ENCODE measurements at regions not wholly inside any gene's neighbourhood (a gene's known extent, or its start where the extent isn't known, plus 50 kb on each side); places are given as distances from the start of the nearest gene placed in this dataset.

DNA sequence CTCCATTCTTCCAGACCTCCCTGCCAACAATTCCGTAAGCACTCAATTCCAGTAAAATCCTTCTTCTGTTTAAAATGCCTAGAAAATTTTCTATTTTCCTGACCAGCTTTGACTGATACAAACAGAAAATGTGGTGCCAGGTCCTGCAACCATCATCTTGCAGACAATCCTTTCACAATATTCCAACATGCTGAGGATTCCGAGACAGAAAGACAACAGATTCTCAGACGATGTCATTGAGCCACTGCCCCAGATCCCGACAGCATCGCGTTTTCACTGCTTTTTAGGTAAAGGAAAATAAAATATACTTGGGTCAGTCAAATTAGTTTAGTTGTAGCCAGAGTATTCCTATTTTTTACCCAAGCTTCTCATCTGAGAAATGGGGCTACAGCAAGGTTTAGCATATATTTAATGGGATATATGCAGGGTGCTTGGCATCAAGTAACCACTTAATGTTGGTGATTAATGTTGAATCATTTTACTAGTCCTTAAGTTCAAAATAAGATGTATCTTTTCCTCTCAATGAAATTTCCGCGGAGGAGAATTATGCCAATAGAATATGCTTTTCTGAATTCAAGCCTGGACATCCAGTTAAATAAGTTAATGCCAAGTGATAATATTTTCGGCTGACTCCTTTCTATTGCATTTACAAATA is 866.6 kb downstream of the SLC4A3 start:
- CTCF ChIA-PET: no interaction called here
- intact Hi-C loops (cut with micrococcal nuclease): no loop called here

DNA sequence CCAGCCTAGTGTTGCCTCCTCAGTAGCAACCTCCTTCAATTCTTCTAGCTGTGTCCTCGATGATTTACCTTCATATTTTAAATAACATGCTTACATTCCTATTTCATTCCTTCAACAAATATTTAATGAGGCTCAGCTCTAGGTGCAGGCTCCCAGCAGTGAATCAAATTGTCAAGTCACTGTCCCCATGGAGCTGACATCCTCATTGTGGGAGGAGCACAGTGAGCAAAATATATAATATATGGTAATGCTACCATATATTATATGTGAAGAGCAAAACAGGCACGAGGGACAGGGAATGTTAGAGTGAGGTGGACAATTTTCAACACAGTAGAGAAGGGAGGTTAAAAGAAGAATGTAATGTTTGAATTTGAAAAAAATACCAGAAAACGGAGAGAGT is 869.1 kb downstream of the SLC4A3 start:
- Mint-ChIP-seq H3K4me1 (no peaks in the 10 kb centered on the region), H3K4me3 (no peak overlapping the region), H3K9me3 (peaks cover 0 to 5% (median 0%) of the 10 kb centered on the region in 11 donors), H3K27ac (no peak overlapping the region), H3K36me3 (no peaks in the 10 kb centered on the region), H3K27me3 (no peaks in the 10 kb centered on the region)
- Histone ChIP-seq H3K4me3 (ENCODE audit: low read length) (no peak overlapping the region), H3K27ac (ENCODE audit: low read depth, low read length) (no peak overlapping the region), H3K9me3 (ENCODE audit: control insufficient read depth in 2 of 3, low read length in 3 of 3) (no peaks in the 10 kb centered on the region), H3K4me1 (ENCODE audit: control insufficient read depth in 2 of 2, insufficient read depth in 2 of 2, low read length in 2 of 2) (no peaks in the 10 kb centered on the region), H3K27me3 (ENCODE audit: control insufficient read depth in 2 of 2, insufficient read depth in 2 of 2, low read length in 2 of 2) (no peaks in the 10 kb centered on the region), H3K36me3 (ENCODE audit: control insufficient read depth in 2 of 3, insufficient read depth in 3 of 3, low read length in 3 of 3) (no peaks in the 10 kb centered on the region)
- POLR2A ChIA-PET: no interaction called here
- CTCF ChIA-PET: no interaction called here
- no peak for DNase-seq
- no peak for ATAC-seq
- intact Hi-C loops (cut with micrococcal nuclease): no loop called here

More for the DNA sequence above, 866.6 kb downstream of the SLC4A3 start:
- no peak overlapping the region for H3K27ac ChIP-seq (ENCODE audit: low read depth, low read length)
- no peaks in the 10 kb centered on the region for H3K27me3 ChIP-seq (ENCODE audit: control insufficient read depth in 2 of 2, insufficient read depth in 2 of 2, low read length in 2 of 2)
- no peak overlapping the region for H3K4me3 Mint-ChIP-seq
- H3K4me1 Mint-ChIP-seq: no peaks in the 10 kb centered on the region
- H3K36me3 ChIP-seq (ENCODE audit: control insufficient read depth in 2 of 3, insufficient read depth in 3 of 3, low read length in 3 of 3): no peaks in the 10 kb centered on the region
- DNase-seq (no peak), ATAC-seq (no peak)
- H3K27me3 Mint-ChIP-seq: no peaks in the 10 kb centered on the region
- H3K27ac Mint-ChIP-seq: no peak overlapping the region
- H3K36me3 Mint-ChIP-seq: no peaks in the 10 kb centered on the region
- H3K9me3 ChIP-seq (ENCODE audit: control insufficient read depth in 2 of 3, low read length in 3 of 3): no peaks in the 10 kb centered on the region
- POLR2A ChIA-PET: no interaction called here
- no peak overlapping the region for H3K4me3 ChIP-seq (ENCODE audit: low read length)
- H3K9me3 Mint-ChIP-seq: peaks cover 0 to 5% (median 0%) of the 10 kb centered on the region in 11 donors
- no peaks in the 10 kb centered on the region for H3K4me1 ChIP-seq (ENCODE audit: control insufficient read depth in 2 of 2, insufficient read depth in 2 of 2, low read length in 2 of 2)

DNA sequence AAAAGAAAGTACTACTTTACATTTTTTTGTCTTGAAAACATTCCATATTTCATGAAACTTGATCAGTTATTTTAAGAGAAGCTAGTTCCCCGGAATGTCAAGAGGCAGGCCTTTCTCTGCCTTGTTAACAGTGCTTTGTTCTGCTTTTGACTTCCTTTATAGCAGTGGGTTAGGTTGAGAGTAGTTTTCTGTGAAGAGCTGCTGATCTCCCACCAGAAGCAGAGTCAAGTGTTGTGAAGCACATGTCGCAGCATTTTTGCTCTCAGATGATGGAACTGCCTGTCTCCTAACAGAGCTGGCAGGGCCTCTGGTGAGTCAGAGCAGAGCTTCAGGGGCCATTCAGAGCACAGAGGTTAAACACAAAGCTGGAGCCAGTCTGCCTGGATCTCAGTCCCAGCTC is 871.8 kb downstream of the SLC4A3 start:
- ChIA-PET CTCF (interaction anchor here (0.9 kb wide), 1 partner anchor 21 kb away, joined by 3 read pairs; no protein-coding TSS in a partner anchor), POLR2A (no interaction called here)
- Mint-ChIP-seq H3K27me3 (no peaks in the 10 kb centered on the region), H3K36me3 (no peaks in the 10 kb centered on the region), H3K4me1 (no peaks in the 10 kb centered on the region), H3K4me3 (no peak overlapping the region), H3K9me3 (peaks cover 0 to 5% (median 0%) of the 10 kb centered on the region in 11 donors), H3K27ac (no peak overlapping the region)
- DNase-seq: no peak
- intact Hi-C loops (cut with micrococcal nuclease): no loop called here
- ATAC-seq: no peak
- H3K9me3 ChIP-seq (ENCODE audit: control insufficient read depth in 2 of 3, low read length in 3 of 3): no peaks in the 10 kb centered on the region
- no peak overlapping the region for H3K27ac ChIP-seq (ENCODE audit: low read depth, low read length)
- no peaks in the 10 kb centered on the region for H3K4me1 ChIP-seq (ENCODE audit: control insufficient read depth in 2 of 2, insufficient read depth in 2 of 2, low read length in 2 of 2)
- H3K36me3 ChIP-seq (ENCODE audit: control insufficient read depth in 2 of 3, insufficient read depth in 3 of 3, low read length in 3 of 3): no peaks in the 10 kb centered on the region
- no peak overlapping the region for H3K4me3 ChIP-seq (ENCODE audit: low read length)
- no peaks in the 10 kb centered on the region for H3K27me3 ChIP-seq (ENCODE audit: control insufficient read depth in 2 of 2, insufficient read depth in 2 of 2, low read length in 2 of 2)

DNA sequence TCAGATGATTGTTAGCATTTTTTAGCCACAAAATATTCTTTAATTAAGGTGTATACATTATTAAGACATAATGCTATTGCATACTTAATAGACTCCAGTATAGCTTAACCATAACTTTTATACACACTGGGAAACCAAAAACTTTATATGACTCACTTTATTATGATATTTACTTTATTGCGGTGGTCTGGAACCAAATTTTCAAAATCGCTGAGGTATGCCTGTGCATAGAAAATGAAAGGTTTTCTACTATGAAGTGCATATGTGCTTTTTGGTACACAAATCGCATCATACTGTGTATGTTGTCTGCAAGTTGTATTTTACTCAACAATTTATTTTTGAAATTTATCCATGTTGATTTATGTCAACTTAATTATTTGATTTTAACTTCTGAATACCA is 875.1 kb downstream of the SLC4A3 start:
- CTCF ChIA-PET: no interaction called here
- Histone ChIP-seq H3K4me1 (ENCODE audit: control insufficient read depth in 2 of 2, insufficient read depth in 2 of 2, low read length in 2 of 2) (no peaks in the 10 kb centered on the region), H3K27ac (ENCODE audit: low read depth, low read length) (no peak overlapping the region), H3K36me3 (ENCODE audit: control insufficient read depth in 2 of 3, insufficient read depth in 3 of 3, low read length in 3 of 3) (no peaks in the 10 kb centered on the region), H3K9me3 (ENCODE audit: control insufficient read depth in 2 of 3, low read length in 3 of 3) (no peaks in the 10 kb centered on the region), H3K27me3 (ENCODE audit: control insufficient read depth in 2 of 2, insufficient read depth in 2 of 2, low read length in 2 of 2) (no peaks in the 10 kb centered on the region), H3K4me3 (ENCODE audit: low read length) (no peak overlapping the region)
- POLR2A ChIA-PET: no interaction called here
- no peaks in the 10 kb centered on the region for H3K36me3 Mint-ChIP-seq
- no peak overlapping the region for H3K27ac Mint-ChIP-seq
- no peaks in the 10 kb centered on the region for H3K4me1 Mint-ChIP-seq
- no peak for DNase-seq
- H3K27me3 Mint-ChIP-seq: peaks cover 0 to 12% (median 0%) of the 10 kb centered on the region in 5 donors
- ATAC-seq: no peak
- intact Hi-C loops (cut with micrococcal nuclease): no loop called here
- no peak overlapping the region for H3K4me3 Mint-ChIP-seq
- H3K9me3 Mint-ChIP-seq: peaks cover 0 to 5% (median 0%) of the 10 kb centered on the region in 11 donors

DNA sequence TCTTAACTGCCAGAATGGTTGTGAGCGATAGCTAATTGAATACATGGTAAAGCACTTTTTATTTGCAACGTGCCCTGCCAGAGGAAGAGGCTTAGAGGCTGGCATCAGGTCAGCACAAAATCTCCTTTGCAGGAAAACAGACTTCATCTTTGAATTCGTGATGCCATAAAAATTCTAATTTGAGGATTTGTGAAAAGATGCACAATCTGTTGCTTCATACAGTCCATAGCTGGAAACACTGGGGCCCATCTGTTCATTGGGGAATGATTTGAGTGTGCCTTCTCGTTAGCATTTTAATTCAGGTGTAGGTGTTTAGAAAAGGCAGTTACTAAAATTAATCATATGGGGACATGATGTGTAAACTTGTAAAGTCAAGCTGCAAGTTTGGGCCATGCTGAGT is 876.0 kb downstream of the SLC4A3 start:
- intact Hi-C loops (cut with micrococcal nuclease): no loop called here
- no peaks in the 10 kb centered on the region for H3K27me3 ChIP-seq (ENCODE audit: control insufficient read depth in 2 of 2, insufficient read depth in 2 of 2, low read length in 2 of 2)
- POLR2A ChIA-PET: no interaction called here
- no peak overlapping the region for H3K4me3 ChIP-seq (ENCODE audit: low read length)
- H3K9me3 ChIP-seq (ENCODE audit: control insufficient read depth in 2 of 3, low read length in 3 of 3): no peaks in the 10 kb centered on the region
- no peak overlapping the region for H3K27ac ChIP-seq (ENCODE audit: low read depth, low read length)
- Mint-ChIP-seq H3K27ac (no peak overlapping the region), H3K27me3 (peaks cover 0 to 18% (median 0%) of the 10 kb centered on the region in 5 donors), H3K36me3 (no peaks in the 10 kb centered on the region), H3K4me1 (no peaks in the 10 kb centered on the region), H3K4me3 (no peak overlapping the region), H3K9me3 (peaks cover 0 to 5% (median 0%) of the 10 kb centered on the region in 11 donors)
- CTCF ChIA-PET: no interaction called here
- DNase-seq (no peak), ATAC-seq (no peak)
- no peaks in the 10 kb centered on the region for H3K36me3 ChIP-seq (ENCODE audit: control insufficient read depth in 2 of 3, insufficient read depth in 3 of 3, low read length in 3 of 3)
- no peaks in the 10 kb centered on the region for H3K4me1 ChIP-seq (ENCODE audit: control insufficient read depth in 2 of 2, insufficient read depth in 2 of 2, low read length in 2 of 2)

DNA sequence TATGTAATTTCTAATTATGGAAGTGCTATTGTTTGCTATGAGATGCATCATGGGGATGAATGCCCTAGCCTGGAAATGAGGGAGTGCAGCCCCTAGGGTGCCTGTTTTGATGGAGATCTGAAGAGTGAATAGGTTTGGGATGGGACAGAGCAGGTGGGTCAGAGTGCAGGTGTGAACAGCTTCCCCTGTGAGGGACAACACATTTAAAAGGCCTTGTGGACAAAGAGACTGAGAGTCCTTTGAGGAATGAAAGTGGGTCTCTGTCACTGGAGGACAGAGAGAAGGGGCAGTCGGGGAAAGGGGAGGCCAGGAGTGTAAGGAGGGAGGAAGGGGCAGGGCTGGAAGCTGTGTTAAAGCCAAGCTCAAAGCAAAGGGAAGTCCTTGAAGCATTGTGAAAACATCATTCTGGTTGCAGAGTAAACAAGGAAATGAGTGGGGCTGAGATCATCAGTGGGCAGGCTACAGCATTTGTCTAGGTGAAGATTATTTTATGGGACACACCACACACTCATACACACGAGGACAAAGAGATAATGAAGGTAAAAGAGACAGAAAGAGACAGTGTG is 877.6 kb downstream of the SLC4A3 start:
- H3K36me3 Mint-ChIP-seq: no peaks in the 10 kb centered on the region

DNA sequence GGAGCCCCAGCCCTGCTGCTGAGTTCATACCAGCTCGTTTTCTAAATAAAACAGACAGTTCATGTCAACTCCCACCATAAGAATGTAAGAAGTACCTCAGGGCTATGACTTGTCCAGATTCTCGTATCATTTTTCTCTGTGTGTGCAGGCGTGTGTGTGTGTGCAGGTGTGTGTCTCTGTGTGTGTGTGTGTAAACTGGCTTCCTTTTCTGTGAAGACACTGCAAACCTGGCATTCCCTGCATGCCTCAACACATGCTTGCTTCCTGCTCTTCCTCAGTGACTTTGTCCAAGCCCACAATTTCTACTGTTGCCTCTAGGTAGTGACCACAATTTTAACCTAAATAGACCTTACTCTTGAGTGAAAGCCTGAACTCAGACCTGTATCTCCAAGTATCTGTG is 879.0 kb downstream of the SLC4A3 start:
- ChIA-PET CTCF (no interaction called here), POLR2A (no interaction called here)
- H3K27me3 ChIP-seq (ENCODE audit: control insufficient read depth in 2 of 2, insufficient read depth in 2 of 2, low read length in 2 of 2): no peaks in the 10 kb centered on the region
- no peaks in the 10 kb centered on the region for H3K4me1 ChIP-seq (ENCODE audit: control insufficient read depth in 2 of 2, insufficient read depth in 2 of 2, low read length in 2 of 2)
- no peak for ATAC-seq
- H3K27ac ChIP-seq (ENCODE audit: low read depth, low read length): no peak overlapping the region
- H3K36me3 ChIP-seq (ENCODE audit: control insufficient read depth in 2 of 3, insufficient read depth in 3 of 3, low read length in 3 of 3): no peaks in the 10 kb centered on the region
- no peaks in the 10 kb centered on the region for H3K4me1 Mint-ChIP-seq
- no peak for DNase-seq
- H3K27me3 Mint-ChIP-seq: peaks cover 0 to 18% (median 0%) of the 10 kb centered on the region in 5 donors
- H3K36me3 Mint-ChIP-seq: no peaks in the 10 kb centered on the region
- H3K4me3 ChIP-seq (ENCODE audit: low read length): no peak overlapping the region
- no peaks in the 10 kb centered on the region for H3K9me3 ChIP-seq (ENCODE audit: control insufficient read depth in 2 of 3, low read length in 3 of 3)
- intact Hi-C loops (cut with micrococcal nuclease): no loop called here
- no peak overlapping the region for H3K4me3 Mint-ChIP-seq
- H3K9me3 Mint-ChIP-seq: peaks cover 0 to 3% (median 0%) of the 10 kb centered on the region in 11 donors
- H3K27ac Mint-ChIP-seq: no peak overlapping the region

More for the DNA sequence above, 877.6 kb downstream of the SLC4A3 start:
- Mint-ChIP-seq H3K4me1 (no peaks in the 10 kb centered on the region), H3K9me3 (peaks cover 0 to 3% (median 0%) of the 10 kb centered on the region in 11 donors), H3K27me3 (peaks cover 0 to 18% (median 0%) of the 10 kb centered on the region in 5 donors), H3K27ac (no peak overlapping the region), H3K4me3 (no peak overlapping the region)
- DNase-seq (no peak), ATAC-seq (no peak)
- no peaks in the 10 kb centered on the region for H3K27me3 ChIP-seq (ENCODE audit: control insufficient read depth in 2 of 2, insufficient read depth in 2 of 2, low read length in 2 of 2)
- ChIA-PET CTCF (no interaction called here), POLR2A (no interaction called here)
- no peaks in the 10 kb centered on the region for H3K9me3 ChIP-seq (ENCODE audit: control insufficient read depth in 2 of 3, low read length in 3 of 3)
- H3K4me3 ChIP-seq (ENCODE audit: low read length): no peak overlapping the region
- no peaks in the 10 kb centered on the region for H3K36me3 ChIP-seq (ENCODE audit: control insufficient read depth in 2 of 3, insufficient read depth in 3 of 3, low read length in 3 of 3)
- no peaks in the 10 kb centered on the region for H3K4me1 ChIP-seq (ENCODE audit: control insufficient read depth in 2 of 2, insufficient read depth in 2 of 2, low read length in 2 of 2)
- intact Hi-C loops (cut with micrococcal nuclease): no loop called here
- H3K27ac ChIP-seq (ENCODE audit: low read depth, low read length): no peak overlapping the region
